WTC11 (cell line): ENCODE measurements at regions not wholly inside any gene's neighbourhood (a gene's known extent, or its start where the extent isn't known, plus 50 kb on each side); places are given as distances from the start of the nearest gene placed in this dataset.

Experiments
- AFF4 ChIP-seq: sonication (generic); formaldehyde crosslinking; IDR thresholded peaks from 2 replicates; pipeline ENCODE4 v1.8.1; 2023; ENCODE audit warnings: mild to moderate bottlenecking, missing genetic modification reagents, borderline replicate concordance
- ATF3 ChIP-seq: sonication (generic); formaldehyde crosslinking; conservative IDR thresholded peaks from 2 replicates; pipeline ENCODE4 v1.8.1; 2022; ENCODE audit warnings: mild to moderate bottlenecking, missing genetic modification reagents
- CDX4 ChIP-seq: fragments of 250-450 bp; sonication (Bioruptor Pico); IDR thresholded peaks from 2 replicates; pipeline ENCODE4 v1.9.0; 2021; ENCODE audit warnings: moderate library complexity, mild to moderate bottlenecking, inconsistent platforms, borderline replicate concordance
- JUN ChIP-seq: sonication (generic); formaldehyde crosslinking; IDR thresholded peaks from 2 replicates; pipeline ENCODE4 v1.8.0; 2023; ENCODE audit warnings: mild to moderate bottlenecking, missing genetic modification reagents
- MAX ChIP-seq: sonication (generic); formaldehyde crosslinking; IDR thresholded peaks from 2 replicates; pipeline ENCODE4 v1.8.0; 2022; ENCODE audit warnings: mild to moderate bottlenecking, missing genetic modification reagents
- TCF7 ChIP-seq: sonication (generic); formaldehyde crosslinking; IDR thresholded peaks from 2 replicates; pipeline ENCODE4 v1.8.0; 2022; ENCODE audit warnings: mild to moderate bottlenecking, low read depth, missing genetic modification reagents, moderate library complexity
- USF1 ChIP-seq: sonication (generic); formaldehyde crosslinking; IDR thresholded peaks from 2 replicates; pipeline ENCODE4 v1.8.0; 2022; ENCODE audit warnings: mild to moderate bottlenecking, missing genetic modification reagents
- ZNF121 ChIP-seq: sonication (generic); formaldehyde crosslinking; IDR thresholded peaks from 2 replicates; pipeline ENCODE4 v1.8.0; 2023; ENCODE audit warnings: missing genetic modification reagents
- ZNF232 ChIP-seq: sonication (generic); formaldehyde crosslinking; IDR thresholded peaks from 2 replicates; pipeline ENCODE4 v1.8.0; 2022; ENCODE audit warnings: mild to moderate bottlenecking, missing genetic modification reagents
- ZNF263 ChIP-seq: sonication (generic); formaldehyde crosslinking; IDR thresholded peaks from 2 replicates; pipeline ENCODE4 v1.8.1; 2022; ENCODE audit warnings: low read depth, mild to moderate bottlenecking, moderate library complexity, missing genetic modification reagents
- ZNF317 ChIP-seq: sonication (generic); formaldehyde crosslinking; IDR thresholded peaks from 2 replicates; pipeline ENCODE4 v1.8.1; 2023; ENCODE audit warnings: low read depth, mild to moderate bottlenecking, moderate library complexity, missing genetic modification reagents, borderline replicate concordance
- TF ChIP-seq, protein P1 (sequence below): fragments of 200-600 bp; IDR thresholded peaks from 2 replicates; pipeline ENCODE4 v1.8.0; 2022; ENCODE audit warnings: antibody characterized with exemption
- TF ChIP-seq, protein P2 (sequence below): sonication (generic); formaldehyde crosslinking; IDR thresholded peaks from 2 replicates; pipeline ENCODE4 v1.8.1; 2022; ENCODE audit warnings: low read depth, missing genetic modification reagents, borderline replicate concordance
- TF ChIP-seq, protein P3 (sequence below): sonication (generic); formaldehyde crosslinking; IDR thresholded peaks from 2 replicates; pipeline ENCODE4 v1.8.1; 2023; ENCODE audit warnings: mild to moderate bottlenecking, moderate library complexity, missing genetic modification reagents

- TF ChIP-seq, protein P1, sequence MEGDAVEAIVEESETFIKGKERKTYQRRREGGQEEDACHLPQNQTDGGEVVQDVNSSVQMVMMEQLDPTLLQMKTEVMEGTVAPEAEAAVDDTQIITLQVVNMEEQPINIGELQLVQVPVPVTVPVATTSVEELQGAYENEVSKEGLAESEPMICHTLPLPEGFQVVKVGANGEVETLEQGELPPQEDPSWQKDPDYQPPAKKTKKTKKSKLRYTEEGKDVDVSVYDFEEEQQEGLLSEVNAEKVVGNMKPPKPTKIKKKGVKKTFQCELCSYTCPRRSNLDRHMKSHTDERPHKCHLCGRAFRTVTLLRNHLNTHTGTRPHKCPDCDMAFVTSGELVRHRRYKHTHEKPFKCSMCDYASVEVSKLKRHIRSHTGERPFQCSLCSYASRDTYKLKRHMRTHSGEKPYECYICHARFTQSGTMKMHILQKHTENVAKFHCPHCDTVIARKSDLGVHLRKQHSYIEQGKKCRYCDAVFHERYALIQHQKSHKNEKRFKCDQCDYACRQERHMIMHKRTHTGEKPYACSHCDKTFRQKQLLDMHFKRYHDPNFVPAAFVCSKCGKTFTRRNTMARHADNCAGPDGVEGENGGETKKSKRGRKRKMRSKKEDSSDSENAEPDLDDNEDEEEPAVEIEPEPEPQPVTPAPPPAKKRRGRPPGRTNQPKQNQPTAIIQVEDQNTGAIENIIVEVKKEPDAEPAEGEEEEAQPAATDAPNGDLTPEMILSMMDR, result no peak
- no peak for TF ChIP-seq ZNF317
- no peak for TF ChIP-seq ZNF263 (CRISPR knock-in tag)
- no peak for TF ChIP-seq USF1
- TF ChIP-seq MAX, result no peak
- no peak for TF ChIP-seq TCF7 (CRISPR knock-in tag)
- TF ChIP-seq, protein P2, sequence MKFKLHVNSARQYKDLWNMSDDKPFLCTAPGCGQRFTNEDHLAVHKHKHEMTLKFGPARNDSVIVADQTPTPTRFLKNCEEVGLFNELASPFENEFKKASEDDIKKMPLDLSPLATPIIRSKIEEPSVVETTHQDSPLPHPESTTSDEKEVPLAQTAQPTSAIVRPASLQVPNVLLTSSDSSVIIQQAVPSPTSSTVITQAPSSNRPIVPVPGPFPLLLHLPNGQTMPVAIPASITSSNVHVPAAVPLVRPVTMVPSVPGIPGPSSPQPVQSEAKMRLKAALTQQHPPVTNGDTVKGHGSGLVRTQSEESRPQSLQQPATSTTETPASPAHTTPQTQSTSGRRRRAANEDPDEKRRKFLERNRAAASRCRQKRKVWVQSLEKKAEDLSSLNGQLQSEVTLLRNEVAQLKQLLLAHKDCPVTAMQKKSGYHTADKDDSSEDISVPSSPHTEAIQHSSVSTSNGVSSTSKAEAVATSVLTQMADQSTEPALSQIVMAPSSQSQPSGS (CRISPR knock-in tag), result no peak
- TF ChIP-seq JUN, result no peak
- TF ChIP-seq, protein P3, sequence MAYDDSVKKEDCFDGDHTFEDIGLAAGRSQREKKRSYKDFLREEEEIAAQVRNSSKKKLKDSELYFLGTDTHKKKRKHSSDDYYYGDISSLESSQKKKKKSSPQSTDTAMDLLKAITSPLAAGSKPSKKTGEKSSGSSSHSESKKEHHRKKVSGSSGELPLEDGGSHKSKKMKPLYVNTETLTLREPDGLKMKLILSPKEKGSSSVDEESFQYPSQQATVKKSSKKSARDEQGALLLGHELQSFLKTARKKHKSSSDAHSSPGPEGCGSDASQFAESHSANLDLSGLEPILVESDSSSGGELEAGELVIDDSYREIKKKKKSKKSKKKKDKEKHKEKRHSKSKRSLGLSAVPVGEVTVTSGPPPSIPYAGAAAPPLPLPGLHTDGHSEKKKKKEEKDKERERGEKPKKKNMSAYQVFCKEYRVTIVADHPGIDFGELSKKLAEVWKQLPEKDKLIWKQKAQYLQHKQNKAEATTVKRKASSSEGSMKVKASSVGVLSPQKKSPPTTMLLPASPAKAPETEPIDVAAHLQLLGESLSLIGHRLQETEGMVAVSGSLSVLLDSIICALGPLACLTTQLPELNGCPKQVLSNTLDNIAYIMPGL (CRISPR knock-in tag), result no peak
- no peak for TF ChIP-seq ZNF121 (CRISPR knock-in tag)
- TF ChIP-seq ATF3 (CRISPR knock-in tag), result no peak
- TF ChIP-seq CDX4 (CRISPR knock-in tag), result no peak
- no peak for TF ChIP-seq ZNF232 (CRISPR knock-in tag)
- no peak for TF ChIP-seq AFF4 (CRISPR knock-in tag)
Measured at GRCh38 chr4:180792541-180792940, 1450.7 kb upstream of the TENM3 start.
